GM21367 (cell line): ENCODE measurements at regions not wholly inside any gene's neighbourhood (a gene's known extent, or its start where the extent isn't known, plus 50 kb on each side); places are given as distances from the start of the nearest gene placed in this dataset.

Experiments
- ATAC-seq: cut with Tn5 transposase; IDR thresholded peaks from one replicate; pipeline ENCODE4 v1.9.1; 2021; ENCODE audit not compliant: unreplicated experiment

DNA sequence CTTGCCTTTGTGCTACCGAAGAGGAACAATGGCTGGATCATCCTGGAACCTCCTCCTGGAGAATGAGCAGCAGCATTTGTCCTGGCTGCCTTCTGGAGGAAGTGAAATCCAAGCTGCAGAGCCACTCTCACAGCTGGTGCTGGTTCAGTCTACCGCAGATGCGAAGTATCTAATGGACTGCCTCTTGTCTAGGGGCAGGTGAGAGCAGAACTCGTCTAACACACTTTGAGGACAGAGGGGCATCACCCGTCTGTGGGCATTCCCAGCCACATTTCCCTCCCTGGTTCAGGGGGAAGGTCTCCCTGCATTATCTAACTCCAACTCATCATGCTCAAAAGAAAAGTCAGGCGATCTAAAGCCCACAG is 338.2 kb upstream of the GATB start:
- no peak for ATAC-seq

DNA sequence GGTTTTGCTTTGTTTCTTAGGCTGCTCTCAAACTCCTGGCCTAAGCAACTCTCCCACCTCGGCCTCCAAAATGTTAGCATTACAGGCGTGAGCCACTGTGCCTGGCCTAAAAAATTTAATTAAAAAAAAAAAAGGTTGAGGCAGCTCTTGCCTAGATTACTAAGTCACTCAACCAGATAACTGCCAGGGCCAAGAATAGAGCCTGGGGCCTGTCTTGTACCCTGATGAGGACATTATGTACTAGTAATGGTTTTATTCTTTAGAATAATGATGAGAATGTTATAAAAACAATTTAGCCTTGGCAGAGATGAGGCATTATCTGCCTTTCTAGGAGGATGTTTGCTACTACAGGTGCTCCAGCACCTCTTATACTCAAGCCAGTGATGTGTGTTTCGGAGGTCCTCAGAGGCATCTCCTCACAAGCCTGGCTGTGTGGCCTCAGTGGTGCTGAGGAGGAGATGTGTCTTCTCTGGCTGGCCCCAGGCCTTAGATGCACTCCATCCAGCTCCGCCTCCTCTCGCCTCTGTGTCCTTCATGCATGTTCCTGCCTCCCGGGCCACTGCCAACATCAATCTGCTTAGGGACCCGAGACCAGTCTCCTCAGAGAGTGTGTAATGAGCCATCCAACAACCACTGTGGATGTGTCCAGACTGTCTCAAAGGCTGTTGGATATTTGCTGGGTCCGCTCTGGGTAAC is 337.7 kb upstream of the GATB start:
- ATAC-seq: no peak

DNA sequence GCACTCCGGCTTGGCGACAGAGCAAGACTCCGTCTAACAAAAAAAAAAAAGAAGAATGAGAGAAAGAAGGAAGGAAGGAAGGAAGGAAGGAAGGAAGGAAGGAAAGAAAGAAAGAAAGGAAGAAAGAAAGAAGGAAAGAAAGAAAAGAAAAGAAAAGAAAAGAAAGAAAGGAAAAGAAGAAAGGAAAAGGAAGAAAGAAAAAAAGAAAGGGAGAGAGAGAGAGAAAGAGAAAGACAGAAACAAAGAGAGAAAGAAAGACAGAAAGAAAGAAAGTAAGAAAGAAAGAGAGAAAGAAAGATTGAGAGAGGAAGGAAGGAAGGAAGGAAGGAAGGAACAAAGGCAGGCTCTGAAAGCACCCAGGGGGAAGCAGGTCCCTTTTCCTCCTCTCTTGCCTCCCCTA is 336.6 kb upstream of the GATB start:
- no peak for ATAC-seq

DNA sequence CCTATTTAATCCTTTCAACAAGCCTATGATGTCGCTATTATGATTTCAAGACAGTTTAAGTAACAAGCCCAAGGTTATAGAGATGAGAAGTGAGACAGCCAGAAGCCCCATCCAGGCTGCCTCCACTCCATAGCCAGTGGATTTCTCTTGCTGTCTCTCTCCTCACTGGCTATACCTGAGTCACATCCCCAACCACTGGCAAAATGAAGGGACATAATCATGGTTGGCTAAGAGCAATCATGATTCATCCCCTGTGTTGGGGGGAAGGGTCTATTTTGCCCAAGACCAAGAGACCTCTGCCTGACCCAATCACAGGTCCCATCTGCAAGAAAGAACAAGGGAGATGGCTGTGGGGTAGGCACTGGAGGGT is 334.9 kb upstream of the GATB start:
- ATAC-seq: no peak

DNA sequence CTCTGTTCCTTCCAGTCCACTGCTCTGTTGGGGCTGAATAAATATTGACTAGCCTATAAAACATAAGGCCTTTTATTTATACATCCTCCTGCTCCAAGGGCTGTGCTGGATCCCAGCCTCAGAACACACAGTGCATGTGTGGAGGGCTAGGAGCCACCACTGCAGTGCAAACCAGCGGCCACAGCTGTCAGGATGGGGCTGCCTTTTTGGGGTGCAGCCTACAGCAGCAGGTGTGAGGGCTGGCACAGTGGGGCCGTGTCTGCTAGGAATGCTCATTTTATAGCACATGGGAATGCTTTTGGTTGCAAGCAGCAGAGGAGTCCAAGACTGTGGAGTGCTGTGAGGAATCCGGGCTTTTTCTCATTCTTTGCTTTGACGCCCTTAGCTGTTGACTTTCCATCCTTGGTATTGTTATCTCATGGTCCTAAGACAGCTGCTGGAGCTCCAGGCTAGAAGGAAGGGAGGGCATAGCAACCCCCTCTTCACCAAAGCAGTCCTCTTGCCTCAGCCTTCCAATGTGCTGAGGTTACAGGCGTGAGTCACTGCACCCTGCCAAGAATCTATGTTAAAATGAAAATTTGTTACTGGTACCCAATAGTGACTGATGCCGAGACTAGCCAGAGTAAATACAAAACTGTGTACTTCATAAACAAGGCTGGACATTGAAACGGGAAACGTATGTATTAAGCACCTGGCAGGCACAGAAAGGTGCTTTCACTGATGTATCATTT is 334.3 kb upstream of the GATB start:
- ATAC-seq: no peak

DNA sequence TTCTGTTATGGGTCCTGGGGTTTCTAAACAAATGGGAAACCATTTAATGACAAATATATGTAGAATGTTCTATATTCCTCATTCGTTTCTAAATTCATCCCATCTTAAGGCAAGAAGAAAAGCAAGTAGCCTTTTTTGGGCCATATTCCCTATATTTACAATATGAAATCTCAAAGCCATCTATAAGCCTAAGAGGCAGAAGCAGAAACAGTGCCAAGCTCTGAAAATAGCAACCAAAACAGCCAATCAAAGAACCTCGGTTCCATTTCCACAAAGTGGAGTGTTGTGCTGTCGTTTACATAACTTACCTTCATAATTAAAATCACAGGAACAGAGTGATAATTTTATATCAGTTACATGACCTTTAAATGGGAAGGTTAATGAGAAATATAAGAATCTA is 330.6 kb upstream of the GATB start:
- ATAC-seq: no peak

DNA sequence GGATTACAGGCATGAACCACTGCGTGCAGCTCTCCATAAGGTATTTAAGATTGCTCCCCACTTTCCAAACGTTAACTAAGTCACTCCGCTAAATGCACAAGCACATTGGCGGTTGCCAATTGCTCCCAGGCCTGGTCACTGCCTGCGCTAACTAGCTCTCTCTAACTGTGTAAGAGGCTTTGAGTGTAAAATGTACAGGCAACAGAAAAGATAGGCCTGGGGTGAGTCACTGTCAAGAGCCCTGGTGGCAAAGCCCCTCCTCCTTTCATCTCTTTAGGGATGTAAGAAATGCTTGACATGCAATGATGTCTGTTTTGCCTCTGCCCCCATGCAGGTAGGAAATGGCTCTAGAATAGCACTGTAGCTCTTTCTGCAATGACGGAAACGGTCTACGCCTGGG is 329.7 kb upstream of the GATB start:
- ATAC-seq: no peak

DNA sequence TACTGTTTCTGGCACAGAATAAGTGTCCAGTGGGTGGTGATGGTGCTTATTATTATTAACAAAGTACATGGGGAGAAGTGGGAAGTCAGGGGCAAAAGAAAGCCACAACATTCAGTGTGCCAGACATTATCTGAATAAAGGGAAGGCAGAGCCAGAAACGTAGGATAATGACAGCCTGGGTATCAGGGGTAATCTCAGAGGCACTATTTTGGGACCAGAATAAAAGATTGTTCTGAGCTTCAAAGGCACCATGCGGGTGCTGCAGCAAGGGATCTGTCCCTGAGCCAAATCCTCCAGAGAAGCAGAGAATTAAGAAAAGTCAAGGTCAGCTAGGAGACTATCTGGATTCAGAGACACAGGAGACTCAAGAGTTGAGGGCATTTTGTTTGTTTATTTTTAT is 328.8 kb upstream of the GATB start:
- ATAC-seq: no peak

DNA sequence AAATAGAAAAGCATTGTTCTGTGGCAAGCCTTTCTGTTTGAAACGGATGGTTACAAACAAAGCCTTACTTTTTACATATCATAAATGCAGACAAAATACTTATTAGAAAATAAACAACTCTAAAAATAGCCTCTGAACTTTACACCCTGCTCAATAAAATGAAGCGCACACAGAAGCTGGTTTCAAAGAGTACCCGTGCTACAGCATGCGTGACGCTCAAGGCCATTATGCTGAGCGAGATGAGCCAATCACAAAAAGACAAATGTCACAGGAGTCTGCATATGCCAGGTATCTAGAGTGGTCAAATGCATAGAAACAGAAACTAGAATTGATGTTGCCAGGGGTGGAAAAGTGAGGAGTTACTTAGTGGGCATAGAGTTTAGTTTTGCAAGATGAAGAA is 326.5 kb upstream of the GATB start:
- no peak for ATAC-seq

DNA sequence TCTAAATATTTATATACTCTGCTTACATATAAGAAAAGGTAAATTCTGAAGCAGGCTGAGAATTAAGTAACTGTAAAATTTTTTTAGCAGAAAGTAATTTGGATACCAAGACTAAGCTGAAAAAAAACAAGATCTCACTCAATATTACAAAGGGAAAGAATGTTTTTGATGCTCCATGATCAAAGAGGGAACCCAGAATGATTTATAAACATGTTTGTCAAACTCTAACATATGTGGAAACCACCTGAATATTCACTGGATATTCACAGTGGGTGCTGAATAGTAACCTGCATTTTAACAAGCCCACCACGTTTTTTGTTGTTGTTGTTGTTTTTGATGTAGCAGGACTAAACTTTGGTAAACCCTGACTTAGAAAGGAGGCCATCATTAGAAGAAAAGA is 324.9 kb upstream of the GATB start:
- no peak for ATAC-seq

DNA sequence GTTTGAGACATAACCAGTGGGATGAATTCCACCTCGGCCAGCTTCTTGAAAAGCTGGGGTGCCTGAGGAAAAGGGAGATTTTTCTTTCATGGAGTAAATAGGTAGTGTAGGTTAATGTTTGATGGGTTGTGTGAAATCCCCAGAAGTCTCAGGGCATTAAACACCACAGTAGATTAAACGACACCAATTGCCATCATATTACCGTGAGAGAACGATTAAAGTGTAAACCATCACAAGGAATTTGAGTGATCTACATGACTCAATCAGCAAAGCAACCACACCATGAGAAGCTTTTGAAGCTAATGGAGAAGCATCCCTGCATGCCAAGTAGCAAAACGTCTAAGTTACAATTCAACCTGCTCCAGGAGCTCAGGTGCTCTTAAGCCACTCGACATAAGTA is 322.5 kb upstream of the GATB start:
- no peak for ATAC-seq

DNA sequence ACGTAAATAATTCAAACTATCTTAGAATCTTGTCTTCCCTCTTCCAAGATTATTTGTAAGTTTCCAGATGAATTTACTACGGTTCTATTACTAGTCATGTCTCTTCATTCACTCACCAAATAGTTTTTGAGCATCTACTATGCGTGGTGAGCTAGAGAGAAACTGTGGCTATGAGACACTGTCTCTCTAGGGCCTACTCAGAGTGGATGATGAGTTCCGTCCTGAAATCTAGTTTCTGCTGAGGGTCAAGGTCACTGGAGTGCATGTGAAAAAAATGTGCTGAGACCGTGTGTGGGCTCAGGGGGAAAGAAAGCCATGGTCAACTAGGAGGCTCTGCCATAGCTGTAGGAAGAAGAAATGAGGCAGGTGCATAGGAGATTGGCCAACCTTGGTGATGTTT is 320.2 kb upstream of the GATB start:
- no peak for ATAC-seq

DNA sequence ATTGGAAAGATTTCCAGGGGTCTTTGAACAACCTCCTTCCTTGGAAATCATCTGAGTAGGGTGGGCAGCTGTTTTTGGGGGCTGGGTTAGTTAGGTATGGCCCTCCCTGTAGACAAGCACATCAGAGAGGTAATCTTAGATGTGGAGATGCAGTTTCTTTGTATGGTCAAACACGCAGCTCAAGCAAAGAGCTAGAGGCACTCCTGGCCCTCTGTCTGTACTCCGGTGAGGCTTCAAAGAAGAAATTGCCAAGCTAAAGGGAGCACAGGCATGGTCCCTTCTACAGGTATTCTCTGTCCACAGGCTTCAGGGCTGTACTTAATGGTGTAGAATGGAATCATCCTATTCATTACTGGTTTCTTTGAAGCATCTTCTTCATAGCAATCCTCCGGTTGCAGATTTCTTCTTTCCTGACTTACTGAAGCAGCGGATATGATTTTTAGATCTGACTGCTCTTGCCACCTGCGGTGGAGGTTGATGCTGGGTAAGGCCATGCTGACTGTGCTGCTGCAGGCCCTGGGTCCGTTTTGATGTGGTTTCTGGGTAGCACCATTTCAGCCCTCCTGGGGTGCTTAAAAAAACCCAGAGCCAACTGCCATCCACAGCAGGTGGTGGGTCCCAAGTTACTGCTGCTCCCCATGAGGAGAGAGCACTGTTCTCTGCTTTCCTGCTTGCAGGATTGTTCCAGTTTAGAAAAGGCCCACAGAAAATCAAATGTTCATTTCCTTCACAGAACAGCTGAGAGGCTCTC is 318.9 kb upstream of the GATB start:
- ATAC-seq: no peak

DNA sequence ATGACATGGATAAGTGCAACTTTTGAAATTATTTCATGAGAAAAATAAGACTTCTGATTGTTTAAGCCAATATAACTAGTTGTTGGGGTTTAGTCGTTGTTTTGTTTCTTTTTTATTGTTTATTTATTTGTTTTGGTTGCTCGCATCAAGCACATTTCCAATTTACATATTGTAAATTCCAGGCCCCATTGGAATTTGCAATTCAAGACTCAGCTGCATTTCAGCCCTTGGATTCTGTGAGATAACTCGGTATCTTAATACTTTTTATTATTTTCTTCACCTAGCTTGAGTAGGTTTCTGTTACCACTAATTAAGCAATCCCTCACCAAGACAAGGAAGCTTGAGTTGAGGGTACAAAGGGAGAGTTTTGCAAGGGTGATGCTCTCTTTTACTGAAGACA is 318.3 kb upstream of the GATB start:
- no peak for ATAC-seq

DNA sequence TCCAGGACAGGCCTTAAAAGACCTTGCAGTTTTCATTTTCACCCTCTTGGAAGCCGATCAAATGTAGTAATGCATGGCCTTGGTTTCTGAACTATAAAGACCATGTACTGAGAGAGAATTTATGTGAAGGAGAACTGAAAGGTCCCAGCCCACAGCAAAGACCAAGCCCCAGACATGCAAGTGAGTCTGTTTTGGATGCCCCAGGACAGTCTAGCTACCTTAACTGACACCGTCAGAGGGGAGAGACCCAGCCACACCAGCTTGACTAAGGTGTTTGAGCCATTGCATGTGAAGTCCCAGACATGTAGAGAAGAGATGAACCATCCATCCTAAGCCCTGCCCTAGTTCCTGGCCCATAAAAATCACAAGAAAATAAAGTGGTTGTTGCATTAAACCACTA is 316.8 kb upstream of the GATB start:
- no peak for ATAC-seq

DNA sequence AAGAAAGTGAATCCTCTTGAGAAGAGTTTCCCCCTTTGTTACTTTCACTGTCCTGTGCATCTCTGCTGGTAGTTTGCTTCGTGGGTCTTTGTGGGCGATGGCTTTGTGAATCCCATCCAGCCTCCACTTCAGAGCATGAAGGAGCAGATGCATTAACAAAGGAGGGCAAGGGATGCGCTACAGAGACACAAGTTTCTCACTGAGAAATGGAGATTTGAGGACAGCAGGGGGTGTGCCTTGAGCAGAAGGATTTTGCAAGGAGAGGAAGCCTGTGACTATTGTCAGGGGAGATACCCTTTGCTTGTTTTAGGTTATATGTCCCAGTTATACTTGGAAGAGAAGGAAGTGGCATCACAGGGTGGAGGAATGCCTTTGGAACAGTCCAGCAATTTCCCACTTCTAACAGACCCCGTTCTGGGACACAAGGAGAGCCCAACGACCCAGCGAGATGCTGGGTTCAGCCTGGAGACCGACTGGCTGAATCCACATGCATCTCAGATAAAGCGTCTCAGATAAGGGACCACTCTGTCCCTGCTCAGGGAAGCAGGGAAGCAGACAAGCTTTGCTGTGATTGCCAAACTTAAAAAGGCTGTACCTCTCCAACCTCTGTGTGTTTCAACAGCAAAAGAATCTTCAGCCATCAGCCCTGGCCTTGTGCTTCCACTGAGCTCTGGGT is 314.6 kb upstream of the GATB start:
- no peak for ATAC-seq

DNA sequence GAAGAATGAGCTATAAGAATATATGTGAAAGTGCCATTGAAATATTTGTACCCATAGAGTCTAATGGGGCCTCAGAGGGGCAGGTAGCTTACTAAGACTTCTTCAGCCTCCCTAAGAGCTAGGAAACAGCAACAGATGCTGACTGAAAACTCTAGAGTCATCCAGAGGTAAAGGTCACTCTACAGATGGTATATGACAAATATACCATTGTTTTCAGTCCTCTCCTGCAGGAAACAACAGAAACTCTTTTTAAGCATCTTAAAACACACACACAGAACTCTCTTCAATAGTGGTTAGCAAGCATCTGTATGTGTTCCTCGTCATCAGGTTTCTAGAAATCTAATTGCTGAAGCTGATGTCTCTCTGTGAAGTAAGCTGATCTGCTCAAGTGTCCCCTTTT is 313.8 kb upstream of the GATB start:
- no peak for ATAC-seq

DNA sequence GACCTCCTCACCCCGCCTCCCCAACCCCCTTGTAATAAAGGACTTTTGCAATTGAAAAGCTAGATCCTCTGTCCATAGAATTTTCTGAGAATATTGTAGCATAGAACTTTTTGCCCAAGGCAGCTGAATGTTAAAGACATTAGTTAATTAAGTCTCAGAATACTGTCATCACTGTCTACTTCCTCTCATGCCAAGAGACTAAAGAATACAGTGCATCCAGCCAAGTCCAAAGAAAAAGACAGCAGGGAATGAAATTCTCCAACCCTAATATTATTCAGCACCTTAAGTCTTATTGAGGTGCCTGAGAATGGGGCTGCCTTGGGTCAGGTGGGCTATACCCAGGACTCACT is 313.3 kb upstream of the GATB start:
- no peak for ATAC-seq

DNA sequence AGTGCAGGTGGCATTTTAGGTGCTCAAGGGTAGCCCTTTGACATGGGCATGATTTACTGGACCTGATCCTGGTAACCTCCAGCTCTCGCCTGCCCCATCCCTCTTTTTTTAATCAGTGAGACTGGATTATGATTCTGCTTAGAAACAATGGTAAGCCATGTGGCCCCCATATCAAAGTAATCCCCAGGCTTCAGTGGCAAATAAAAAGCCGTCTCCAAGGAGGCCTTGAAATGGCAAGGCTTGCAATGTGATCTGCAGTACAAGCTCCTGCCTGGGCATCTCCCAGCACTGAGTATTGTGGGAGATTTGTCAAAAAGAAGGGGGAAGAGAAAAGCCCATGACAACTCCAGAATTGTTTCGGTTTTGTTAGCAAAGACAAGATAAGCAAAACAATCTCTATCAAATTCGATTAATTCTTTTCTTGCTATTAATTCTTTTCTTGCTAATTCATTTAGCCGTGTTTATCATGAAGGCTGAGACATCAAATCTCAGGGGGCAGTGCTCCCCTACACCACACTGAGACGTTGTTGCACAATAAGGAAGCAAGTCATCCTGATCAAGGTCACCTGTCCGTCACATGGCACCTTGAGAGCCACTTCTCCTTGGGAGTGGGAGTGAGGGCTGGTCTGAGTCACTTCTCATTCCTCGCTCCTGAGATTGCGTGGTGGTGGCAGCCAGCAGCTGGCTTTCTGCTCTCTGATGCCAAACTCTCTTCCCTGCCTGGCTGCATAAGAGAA is 312.7 kb upstream of the GATB start:
- ATAC-seq: no peak

DNA sequence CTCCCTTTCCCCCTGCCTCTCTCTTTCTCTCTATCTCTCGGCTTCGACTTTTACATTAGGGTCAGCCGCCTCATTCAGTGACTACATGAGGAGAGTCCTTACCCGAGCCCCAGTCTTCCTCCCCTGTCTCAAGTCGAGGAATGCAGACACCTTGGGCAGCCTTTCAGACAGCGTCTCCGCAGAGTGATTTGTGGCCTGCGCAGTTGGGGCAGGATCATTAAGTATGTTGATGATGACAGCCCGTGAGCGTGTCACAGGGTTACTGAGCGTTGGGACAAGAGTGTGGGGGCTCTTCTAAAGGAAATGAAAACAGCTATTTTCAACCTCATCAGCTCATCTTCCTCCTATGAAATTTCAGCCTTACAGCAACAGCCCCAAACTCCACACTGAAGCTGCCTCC is 312.1 kb upstream of the GATB start:
- no peak for ATAC-seq

DNA sequence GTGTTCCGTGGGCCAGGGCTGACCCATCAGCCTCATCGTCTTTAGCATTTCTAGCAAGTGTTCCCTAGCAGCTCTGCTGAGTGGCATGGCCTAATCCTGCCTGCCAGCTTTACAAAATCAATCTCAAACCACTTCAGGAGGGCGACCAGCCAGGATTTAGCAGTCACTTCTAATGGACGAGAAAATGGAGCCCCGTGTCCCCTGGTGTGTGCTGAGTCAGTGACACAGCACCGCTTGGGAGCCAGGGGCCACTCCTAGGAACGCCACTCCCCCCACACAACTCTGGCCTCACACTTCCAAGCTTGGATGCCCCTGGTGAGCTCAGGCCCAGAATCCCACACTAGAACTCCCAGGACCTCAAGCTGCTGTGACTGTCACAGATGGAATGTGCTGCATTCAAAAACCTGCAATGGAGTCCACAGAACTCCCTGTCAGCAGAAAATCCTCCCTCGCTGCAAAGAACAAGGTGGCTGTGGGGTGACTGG is 311.2 kb upstream of the GATB start:
- ATAC-seq: no peak
